ENCODE measurements at regions not wholly inside any gene's neighbourhood (a gene's known extent, or its start where the extent isn't known, plus 50 kb on each side); places are given as distances from the start of the nearest gene placed in this dataset.
"Not testable (repeated sequence)": the region's sequence is repeated elsewhere in the genome, so short reads cannot be mapped to it uniquely, and the experiment has no call there.

DNA sequence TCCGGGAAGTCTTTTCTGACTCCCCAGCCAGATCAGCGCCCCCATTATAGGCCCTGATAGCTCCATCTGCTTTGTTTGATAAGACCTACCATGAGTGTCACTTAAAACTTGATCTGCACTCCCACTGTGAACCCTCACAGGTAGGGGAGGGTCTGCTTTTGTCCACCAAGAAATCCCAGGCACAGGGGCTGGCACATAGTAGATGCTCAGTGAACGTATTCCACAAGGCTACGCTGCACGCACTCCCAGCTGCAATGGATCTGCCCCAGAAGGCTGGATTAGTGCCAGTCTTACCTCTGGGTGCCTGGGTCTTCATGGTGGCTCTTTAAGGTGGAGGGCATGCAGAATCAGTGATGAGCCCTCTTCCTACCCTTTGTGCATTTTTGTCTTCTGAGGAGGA lies 447.1 kb downstream of the PTPRU start:
- TF ChIP-seq, protein P1, sequence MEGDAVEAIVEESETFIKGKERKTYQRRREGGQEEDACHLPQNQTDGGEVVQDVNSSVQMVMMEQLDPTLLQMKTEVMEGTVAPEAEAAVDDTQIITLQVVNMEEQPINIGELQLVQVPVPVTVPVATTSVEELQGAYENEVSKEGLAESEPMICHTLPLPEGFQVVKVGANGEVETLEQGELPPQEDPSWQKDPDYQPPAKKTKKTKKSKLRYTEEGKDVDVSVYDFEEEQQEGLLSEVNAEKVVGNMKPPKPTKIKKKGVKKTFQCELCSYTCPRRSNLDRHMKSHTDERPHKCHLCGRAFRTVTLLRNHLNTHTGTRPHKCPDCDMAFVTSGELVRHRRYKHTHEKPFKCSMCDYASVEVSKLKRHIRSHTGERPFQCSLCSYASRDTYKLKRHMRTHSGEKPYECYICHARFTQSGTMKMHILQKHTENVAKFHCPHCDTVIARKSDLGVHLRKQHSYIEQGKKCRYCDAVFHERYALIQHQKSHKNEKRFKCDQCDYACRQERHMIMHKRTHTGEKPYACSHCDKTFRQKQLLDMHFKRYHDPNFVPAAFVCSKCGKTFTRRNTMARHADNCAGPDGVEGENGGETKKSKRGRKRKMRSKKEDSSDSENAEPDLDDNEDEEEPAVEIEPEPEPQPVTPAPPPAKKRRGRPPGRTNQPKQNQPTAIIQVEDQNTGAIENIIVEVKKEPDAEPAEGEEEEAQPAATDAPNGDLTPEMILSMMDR (IDR thresholded peaks at IDR 0.05; ENCODE audit: insufficient read depth in 1 of 2, low read depth in 1 of 2, low read length in 1 of 2, severe bottlenecking in 1 of 2, unreplicated experiment in 1 of 2), result no peak
- Mint-ChIP-seq H3K36me3 (ENCODE audit: insufficient read depth, unreplicated experiment) (no peaks in the 10 kb centered on the region), H3K9me3 (ENCODE audit: unreplicated experiment) (no peaks in the 10 kb centered on the region)

DNA sequence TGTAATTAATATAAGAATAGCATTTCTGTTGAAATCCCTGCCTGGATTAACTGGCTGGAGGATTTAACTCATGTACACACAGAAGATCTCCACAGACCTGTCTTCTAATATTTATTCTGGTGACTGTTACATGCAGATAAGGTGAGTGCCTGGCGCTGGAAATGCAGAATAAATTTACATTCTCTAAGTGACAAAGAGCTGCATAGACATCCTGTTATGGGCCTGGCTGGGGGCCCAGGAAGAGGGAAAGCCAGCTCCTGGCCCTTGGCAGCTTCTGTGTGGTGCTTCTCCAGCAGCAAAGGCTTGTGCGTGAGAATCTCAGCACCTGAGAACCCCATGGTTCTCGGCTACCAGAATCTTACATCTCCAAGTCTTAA lies 446.6 kb downstream of the PTPRU start:
- H3K9me3 Mint-ChIP-seq (ENCODE audit: unreplicated experiment), result no peaks in the 10 kb centered on the region
- no peak overlapping the region for H3K4me3 Mint-ChIP-seq (ENCODE audit: unreplicated experiment)
- Histone ChIP-seq H3K4me1 (no peaks in the 10 kb centered on the region), H3K9me3 (no peaks in the 10 kb centered on the region), H3K36me3 (ENCODE audit: control insufficient read depth, insufficient read depth, low read length) (no peaks in the 10 kb centered on the region), H3K4me3 (ENCODE audit: low read depth, low read length) (no peak overlapping the region), H3K27me3 (replicated peaks; ENCODE audit: control insufficient read depth, insufficient read depth, low read length) (no peaks in the 10 kb centered on the region)
- DNase-seq, result no peak
- intact Hi-C loops (cut with micrococcal nuclease; ENCODE audit: unreplicated experiment), result no loop called here
- H3K36me3 Mint-ChIP-seq (ENCODE audit: insufficient read depth, unreplicated experiment), result no peaks in the 10 kb centered on the region
- POLR2A ChIA-PET, result no interaction called here
- CTCF ChIA-PET, result no interaction called here
- no peaks in the 10 kb centered on the region for H3K4me1 Mint-ChIP-seq (ENCODE audit: low read depth, unreplicated experiment)
- TF ChIP-seq, protein P1 (IDR thresholded peaks at IDR 0.05; ENCODE audit: insufficient read depth in 1 of 2, low read depth in 1 of 2, low read length in 1 of 2, severe bottlenecking in 1 of 2, unreplicated experiment in 1 of 2), result no peak
- H3K27me3 Mint-ChIP-seq (ENCODE audit: insufficient read depth, unreplicated experiment), result peaks cover 11% of the 10 kb centered on the region
- H3K27ac Mint-ChIP-seq (ENCODE audit: unreplicated experiment), result no peak overlapping the region
- no TSS peak for BruUV-seq (replicated peaks)

More for the DNA sequence above, 447.1 kb downstream of the PTPRU start:
- POLR2A ChIA-PET, result no interaction called here
- no peaks in the 10 kb centered on the region for H3K9me3 ChIP-seq
- Mint-ChIP-seq H3K4me1 (ENCODE audit: low read depth, unreplicated experiment) (no peaks in the 10 kb centered on the region), H3K27ac (ENCODE audit: unreplicated experiment) (no peak overlapping the region), H3K27me3 (ENCODE audit: insufficient read depth, unreplicated experiment) (peaks cover 14% of the 10 kb centered on the region), H3K4me3 (ENCODE audit: unreplicated experiment) (no peak overlapping the region)
- DNase-seq, result no peak
- no peaks in the 10 kb centered on the region for H3K27me3 ChIP-seq (replicated peaks; ENCODE audit: control insufficient read depth, insufficient read depth, low read length)
- no peaks in the 10 kb centered on the region for H3K4me1 ChIP-seq
- intact Hi-C loops (cut with micrococcal nuclease; ENCODE audit: unreplicated experiment), result no loop called here
- no peak overlapping the region for H3K4me3 ChIP-seq (ENCODE audit: low read depth, low read length)
- BruUV-seq (replicated peaks), result no TSS peak
- CTCF ChIA-PET, result no interaction called here
- no peaks in the 10 kb centered on the region for H3K36me3 ChIP-seq (ENCODE audit: control insufficient read depth, insufficient read depth, low read length)

- BruUV-seq (replicated peaks), result no TSS peak
Observed at GRCh38 chr1:29682171-29682918, 446.0 kb downstream of the PTPRU start.

GRCh38 chr1:29681416-29681815 lies 445.1 kb downstream of the PTPRU start:
- H3K9me3 ChIP-seq; DNase-seq; H3K27me3 Mint-ChIP-seq (ENCODE audit: insufficient read depth, unreplicated experiment); H3K27ac Mint-ChIP-seq (ENCODE audit: unreplicated experiment); H3K9me3 Mint-ChIP-seq (ENCODE audit: unreplicated experiment); BruUV-seq (replicated peaks); POLR2A ChIA-PET; H3K4me3 ChIP-seq (ENCODE audit: low read depth, low read length); CTCF ChIA-PET; intact Hi-C loops (cut with micrococcal nuclease; ENCODE audit: unreplicated experiment); H3K36me3 Mint-ChIP-seq (ENCODE audit: insufficient read depth, unreplicated experiment); H3K4me1 Mint-ChIP-seq (ENCODE audit: low read depth, unreplicated experiment); H3K27me3 ChIP-seq (replicated peaks; ENCODE audit: control insufficient read depth, insufficient read depth, low read length); H3K36me3 ChIP-seq (ENCODE audit: control insufficient read depth, insufficient read depth, low read length); H3K4me1 ChIP-seq; H3K4me3 Mint-ChIP-seq (ENCODE audit: unreplicated experiment): not testable (repeated sequence)

More at GRCh38 chr1:29682171-29682918, 446.0 kb downstream of the PTPRU start:
- no peaks in the 10 kb centered on the region for H3K4me1 Mint-ChIP-seq (ENCODE audit: low read depth, unreplicated experiment)
- POLR2A ChIA-PET, result no interaction called here
- no peak overlapping the region for H3K27ac Mint-ChIP-seq (ENCODE audit: unreplicated experiment)
- Histone ChIP-seq H3K9me3 (no peaks in the 10 kb centered on the region), H3K36me3 (ENCODE audit: control insufficient read depth, insufficient read depth, low read length) (no peaks in the 10 kb centered on the region), H3K27me3 (replicated peaks; ENCODE audit: control insufficient read depth, insufficient read depth, low read length) (no peaks in the 10 kb centered on the region), H3K4me1 (no peaks in the 10 kb centered on the region), H3K4me3 (ENCODE audit: low read depth, low read length) (no peak overlapping the region)
- CTCF ChIA-PET, result no interaction called here
- no peak overlapping the region for H3K4me3 Mint-ChIP-seq (ENCODE audit: unreplicated experiment)
- no peak for DNase-seq
- peaks cover 9% of the 10 kb centered on the region for H3K27me3 Mint-ChIP-seq (ENCODE audit: insufficient read depth, unreplicated experiment)
- no peaks in the 10 kb centered on the region for H3K36me3 Mint-ChIP-seq (ENCODE audit: insufficient read depth, unreplicated experiment)
- TF ChIP-seq, protein P1 (IDR thresholded peaks at IDR 0.05; ENCODE audit: insufficient read depth in 1 of 2, low read depth in 1 of 2, low read length in 1 of 2, severe bottlenecking in 1 of 2, unreplicated experiment in 1 of 2), result no peak
- intact Hi-C loops (cut with micrococcal nuclease; ENCODE audit: unreplicated experiment), result no loop called here
- no peaks in the 10 kb centered on the region for H3K9me3 Mint-ChIP-seq (ENCODE audit: unreplicated experiment)
